ENCODE measurements at regions not wholly inside any gene's neighbourhood (a gene's known extent, or its start where the extent isn't known, plus 50 kb on each side); places are given as distances from the start of the nearest gene placed in this dataset.

GRCh38 chr7:153151766-153152165, 392.2 kb downstream of the ACTR3B start:
- H3K4me1 ChIP-seq = no peaks in the 10 kb centered on the region
- intact Hi-C loops (cut with DNase I; ENCODE audit: low total_unique reads) = no loop called here
- TF ChIP-seq CTCF (IDR thresholded peaks at IDR 0.05 in 4 of 5, conservative IDR thresholded peaks at IDR 0.05 in 1 of 5) (no peak), POLR2A (IDR thresholded peaks at IDR 0.05) (no peak)
- H3K9me3 ChIP-seq = no peaks in the 10 kb centered on the region
- in situ Hi-C loops (cut with MboI; ENCODE audit: low sequenced_read_pairs in 4 of 4) = no loop called here
- DNase-seq = no peak
- no peak for ATAC-seq
- no peak overlapping the region for H3K27ac ChIP-seq
- H3K4me3 ChIP-seq = no peak overlapping the region
- H3K27me3 ChIP-seq = no peaks in the 10 kb centered on the region
- H3K36me3 ChIP-seq = no peaks in the 10 kb centered on the region

GRCh38 chr7:153152801-153153422, 393.4 kb downstream of the ACTR3B start:
- intact Hi-C loops (cut with DNase I; ENCODE audit: low total_unique reads) (no loop called here), in situ Hi-C loops (cut with MboI; ENCODE audit: low sequenced_read_pairs in 4 of 4) (no loop called here)
- ATAC-seq (no peak), DNase-seq (no peak)
- no peak overlapping the region for H3K4me3 ChIP-seq
- H3K4me1 ChIP-seq = no peaks in the 10 kb centered on the region
- H3K27ac ChIP-seq = no peak overlapping the region
- no peaks in the 10 kb centered on the region for H3K36me3 ChIP-seq
- no peaks in the 10 kb centered on the region for H3K9me3 ChIP-seq
- H3K27me3 ChIP-seq = no peaks in the 10 kb centered on the region
- TF ChIP-seq CTCF (IDR thresholded peaks at IDR 0.05 in 4 of 5, conservative IDR thresholded peaks at IDR 0.05 in 1 of 5) (no peak), POLR2A (IDR thresholded peaks at IDR 0.05) (no peak)

- no peaks in the 10 kb centered on the region for H3K4me1 ChIP-seq
- H3K36me3 ChIP-seq = no peaks in the 10 kb centered on the region
- no peak for TF ChIP-seq POLR2A (IDR thresholded peaks at IDR 0.05)
- TF ChIP-seq CTCF (IDR thresholded peaks at IDR 0.05 in 4 of 5, conservative IDR thresholded peaks at IDR 0.05 in 1 of 5) = no peak
- intact Hi-C loops (cut with DNase I; ENCODE audit: low total_unique reads) (no loop called here), in situ Hi-C loops (cut with MboI; ENCODE audit: low sequenced_read_pairs in 4 of 4) (no loop called here)
- DNase-seq = no peak
- H3K4me3 ChIP-seq = no peak overlapping the region
- no peak overlapping the region for H3K27ac ChIP-seq
- H3K9me3 ChIP-seq = no peaks in the 10 kb centered on the region
- no peak for ATAC-seq
- H3K27me3 ChIP-seq = no peaks in the 10 kb centered on the region
Measured at GRCh38 chr7:153158149-153158548, 398.6 kb downstream of the ACTR3B start.

- H3K4me3 ChIP-seq = no peak overlapping the region
- no peaks in the 10 kb centered on the region for H3K36me3 ChIP-seq
- H3K27ac ChIP-seq = no peak overlapping the region
- no peaks in the 10 kb centered on the region for H3K9me3 ChIP-seq
- intact Hi-C loops (cut with DNase I; ENCODE audit: low total_unique reads) = no loop called here
- in situ Hi-C loops (cut with MboI; ENCODE audit: low sequenced_read_pairs in 4 of 4) = no loop called here
- TF ChIP-seq CTCF (IDR thresholded peaks at IDR 0.05 in 4 of 5, conservative IDR thresholded peaks at IDR 0.05 in 1 of 5) (no peak), POLR2A (IDR thresholded peaks at IDR 0.05) (no peak)
- H3K4me1 ChIP-seq = no peaks in the 10 kb centered on the region
- no peak for DNase-seq
- no peak for ATAC-seq
- H3K27me3 ChIP-seq = no peaks in the 10 kb centered on the region
Measured at GRCh38 chr7:153170287-153170686, 410.7 kb downstream of the ACTR3B start.

- in situ Hi-C loops (cut with MboI; ENCODE audit: low sequenced_read_pairs in 4 of 4) (no loop called here), intact Hi-C loops (cut with DNase I; ENCODE audit: low total_unique reads) (no loop called here)
- H3K4me3 ChIP-seq = no peak overlapping the region
- H3K4me1 ChIP-seq = no peaks in the 10 kb centered on the region
- DNase-seq (no peak), ATAC-seq (no peak)
- no peaks in the 10 kb centered on the region for H3K9me3 ChIP-seq
- no peak overlapping the region for H3K27ac ChIP-seq
- H3K27me3 ChIP-seq = no peaks in the 10 kb centered on the region
- H3K36me3 ChIP-seq = no peaks in the 10 kb centered on the region
- TF ChIP-seq POLR2A (IDR thresholded peaks at IDR 0.05) = no peak
- no peak for TF ChIP-seq CTCF (IDR thresholded peaks at IDR 0.05 in 4 of 5, conservative IDR thresholded peaks at IDR 0.05 in 1 of 5)
Measured at GRCh38 chr7:153185936-153186335, 426.4 kb downstream of the ACTR3B start.

Data from gastrocnemius medialis (tissue), 4 donors.